Stimulated activated naive B cell treated with anti-CD40 and anti-IgM and Interleukin-4, amounts not matched to agents 10 μg/mL and 1 μg/mL and 100 μg/mL, for 72 hours (primary cell): ENCODE measurements at regions not wholly inside any gene's neighbourhood (a gene's known extent, or its start where the extent isn't known, plus 50 kb on each side); places are given as distances from the start of the nearest gene placed in this dataset.

Source experiments
- ATAC-seq, 2 donors: fragments of 150-1000 bp; cut with Tn5 transposase; replicated peaks; 2 replicates each; pipeline ENCODE4 v1.10.0; 2021; ENCODE audit warnings: moderate library complexity in 1 of 2
- DNase-seq: peaks from one replicate; pipeline ENCODE4 v3.0.0; 2021
- H3K27ac Mint-ChIP-seq: one replicate; pipeline ENCODE4 v1.8.0; 2022; ENCODE audit warnings: mild to moderate bottlenecking, mixed read lengths
- H3K27me3 Mint-ChIP-seq, 2 donors: one replicate each; pipeline ENCODE4 v1.8.0; 2022; ENCODE audit warnings: mixed read lengths in 2 of 2
- H3K36me3 Mint-ChIP-seq, 2 donors: one replicate each; pipeline ENCODE4 v1.8.0; 2022; ENCODE audit warnings: mixed read lengths in 2 of 2, mild to moderate bottlenecking in 1 of 2
- H3K4me1 Mint-ChIP-seq, 2 donors: one replicate each; pipeline ENCODE4 v1.8.0; 2022; ENCODE audit warnings: mixed read lengths in 2 of 2, mild to moderate bottlenecking in 1 of 2
- H3K4me3 Mint-ChIP-seq, 2 donors: one replicate each; pipeline ENCODE4 v1.8.0; 2022; ENCODE audit warnings: mild to moderate bottlenecking in 2 of 2, mixed read lengths in 2 of 2, moderate library complexity in 1 of 2
- H3K9me3 Mint-ChIP-seq, 2 donors: one replicate each; pipeline ENCODE4 v1.8.0; 2022; ENCODE audit warnings: mixed read lengths in 2 of 2, mild to moderate bottlenecking in 1 of 2

- no peak for DNase-seq
- no peak for ATAC-seq
- H3K9me3 Mint-ChIP-seq: peaks cover 0 to 3% of the 10 kb centered on the region in 2 donors
Measured at GRCh38 chr1:70899735-70900134, 147.9 kb downstream of the PTGER3 start.

GRCh38 chr1:70902211-70902610 is 145.4 kb downstream of the PTGER3 start:
- Mint-ChIP-seq H3K27me3 (no peaks in the 10 kb centered on the region), H3K9me3 (peaks cover 0 to 3% of the 10 kb centered on the region in 2 donors), H3K4me1 (no peaks in the 10 kb centered on the region), H3K4me3 (no peak overlapping the region), H3K27ac (no peak overlapping the region), H3K36me3 (no peaks in the 10 kb centered on the region)
- ATAC-seq (no peak), DNase-seq (no peak)

More at GRCh38 chr1:70899735-70900134, 147.9 kb downstream of the PTGER3 start:
- H3K36me3 Mint-ChIP-seq: no peaks in the 10 kb centered on the region
- no peaks in the 10 kb centered on the region for H3K27me3 Mint-ChIP-seq
- no peaks in the 10 kb centered on the region for H3K4me1 Mint-ChIP-seq
- H3K27ac Mint-ChIP-seq: no peak overlapping the region
- H3K4me3 Mint-ChIP-seq: no peak overlapping the region

GRCh38 chr1:70906800-70907199 is 140.8 kb downstream of the PTGER3 start:
- Mint-ChIP-seq H3K4me3 (no peak overlapping the region), H3K36me3 (no peaks in the 10 kb centered on the region), H3K27ac (no peak overlapping the region), H3K9me3 (peaks cover 3% of the 10 kb centered on the region in 2 donors), H3K27me3 (no peaks in the 10 kb centered on the region), H3K4me1 (no peaks in the 10 kb centered on the region)
- no peak for DNase-seq
- ATAC-seq: no peak

DNA sequence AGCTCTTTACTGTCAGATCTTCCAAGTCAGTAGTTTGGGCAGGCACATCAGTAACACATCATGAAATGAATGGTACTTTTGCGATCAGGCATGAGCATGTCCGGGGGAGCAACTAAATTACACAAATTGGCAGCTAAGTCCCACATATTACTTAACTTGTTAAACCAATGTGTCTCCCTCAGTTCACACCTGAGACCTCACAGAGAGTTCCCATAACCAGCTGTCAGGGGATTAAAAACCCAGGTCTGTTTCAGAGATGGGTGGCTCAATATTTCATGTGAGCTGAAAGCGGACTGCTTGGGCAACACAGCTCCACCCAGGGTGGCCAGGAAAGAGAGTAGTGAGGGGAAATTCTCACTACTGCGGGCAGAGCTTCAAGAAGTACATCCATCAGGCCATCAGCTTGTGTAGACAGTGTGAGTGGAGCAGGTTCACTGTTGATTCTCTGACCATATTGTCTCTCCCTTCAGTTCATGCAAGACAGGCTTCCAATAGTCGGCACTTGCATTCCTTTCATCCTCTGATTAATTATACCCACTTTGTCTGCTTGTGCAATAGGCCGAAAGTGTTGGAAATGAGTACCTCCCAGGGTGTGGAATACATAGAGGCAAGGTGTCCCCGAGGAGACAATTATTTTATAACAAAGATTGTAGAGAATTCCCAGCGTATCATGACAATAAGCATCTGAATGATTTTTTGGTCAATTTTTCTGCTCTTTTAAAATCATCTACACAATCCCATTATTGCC is 139.9 kb downstream of the PTGER3 start:
- H3K4me3 Mint-ChIP-seq: no peak overlapping the region
- no peak for ATAC-seq

GRCh38 chr1:70909262-70909822 is 138.3 kb downstream of the PTGER3 start:
- H3K27me3 Mint-ChIP-seq: no peaks in the 10 kb centered on the region
- H3K27ac Mint-ChIP-seq: no peak overlapping the region
- no peak for DNase-seq
- no peak for ATAC-seq
- peaks cover 0 to 3% of the 10 kb centered on the region in 2 donors for H3K9me3 Mint-ChIP-seq
- no peaks in the 10 kb centered on the region for H3K4me1 Mint-ChIP-seq
- no peak overlapping the region for H3K4me3 Mint-ChIP-seq
- H3K36me3 Mint-ChIP-seq: no peaks in the 10 kb centered on the region

More for the DNA sequence above, 139.9 kb downstream of the PTGER3 start:
- no peaks in the 10 kb centered on the region for H3K27me3 Mint-ChIP-seq
- DNase-seq: no peak
- H3K4me1 Mint-ChIP-seq: no peaks in the 10 kb centered on the region
- no peak overlapping the region for H3K27ac Mint-ChIP-seq
- no peaks in the 10 kb centered on the region for H3K36me3 Mint-ChIP-seq
- peaks cover 0 to 3% of the 10 kb centered on the region in 2 donors for H3K9me3 Mint-ChIP-seq

DNA sequence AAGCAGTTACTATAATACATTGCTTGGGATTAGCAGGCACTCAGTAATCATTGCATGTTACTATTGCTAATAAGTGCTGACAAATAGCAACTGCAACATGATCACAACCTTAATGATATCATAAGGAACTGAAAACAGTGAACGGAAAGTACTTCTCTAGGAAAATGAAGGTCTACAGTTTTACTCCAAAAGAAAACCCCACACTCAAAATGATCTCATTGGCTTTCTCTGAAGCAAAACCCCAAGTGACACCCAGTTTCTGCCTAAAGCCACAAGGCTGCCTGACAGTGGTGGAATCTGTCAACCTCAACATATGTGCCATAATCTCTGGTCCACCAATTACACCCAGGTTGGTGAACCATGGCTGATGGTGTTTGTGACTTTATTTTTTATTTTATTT is 137.6 kb downstream of the PTGER3 start:
- no peak overlapping the region for H3K4me3 Mint-ChIP-seq
- no peak for DNase-seq
- H3K27me3 Mint-ChIP-seq: no peaks in the 10 kb centered on the region
- H3K36me3 Mint-ChIP-seq: no peaks in the 10 kb centered on the region
- peak; percentile 53 to 68 for ATAC-seq
- H3K27ac Mint-ChIP-seq: no peak overlapping the region
- no peaks in the 10 kb centered on the region for H3K4me1 Mint-ChIP-seq
- H3K9me3 Mint-ChIP-seq: peaks cover 0 to 3% of the 10 kb centered on the region in 2 donors

DNA sequence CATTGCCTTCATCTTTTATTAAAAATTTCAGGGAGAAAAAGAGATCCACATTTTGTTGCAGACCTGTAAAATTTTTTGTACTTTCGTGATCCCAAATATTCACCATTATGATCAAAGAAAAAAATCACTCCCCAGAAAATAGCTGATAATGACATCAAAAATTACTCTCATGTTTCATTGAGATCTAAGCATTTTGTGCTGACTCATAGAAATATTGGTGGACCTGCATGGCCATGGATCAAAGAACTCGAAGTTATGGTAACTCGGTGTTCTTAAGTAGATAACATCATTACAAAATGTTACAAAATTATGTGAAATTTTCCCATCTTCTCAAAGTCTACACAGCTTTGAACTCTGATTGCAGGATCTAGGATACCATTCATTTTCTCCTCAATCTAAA is 135.8 kb downstream of the PTGER3 start:
- Mint-ChIP-seq H3K27me3 (no peaks in the 10 kb centered on the region), H3K27ac (no peak overlapping the region), H3K36me3 (no peaks in the 10 kb centered on the region), H3K9me3 (peaks cover 0 to 3% of the 10 kb centered on the region in 2 donors), H3K4me3 (no peak overlapping the region), H3K4me1 (no peaks in the 10 kb centered on the region)
- no peak for ATAC-seq
- no peak for DNase-seq

DNA sequence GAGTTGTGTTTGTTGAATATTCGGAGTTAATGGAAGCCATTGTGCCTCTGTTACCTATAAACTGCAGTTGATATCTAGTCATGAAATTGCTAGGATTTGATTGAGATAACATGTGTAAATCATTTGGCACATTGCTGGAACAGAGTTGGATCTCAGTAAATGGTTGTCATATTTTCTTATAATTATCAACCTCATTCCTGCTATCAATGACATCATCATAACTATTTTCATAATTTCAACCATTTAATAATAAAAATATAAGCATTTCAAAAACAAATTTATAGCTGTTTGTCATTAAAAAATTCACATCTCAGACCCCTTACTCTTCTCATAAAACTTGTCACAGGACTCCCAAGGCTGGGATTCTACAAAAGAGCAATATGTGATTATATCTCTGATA is 133.4 kb downstream of the PTGER3 start:
- DNase-seq: no peak
- peaks cover 0 to 3% of the 10 kb centered on the region in 2 donors for H3K9me3 Mint-ChIP-seq
- H3K27me3 Mint-ChIP-seq: no peaks in the 10 kb centered on the region
- no peaks in the 10 kb centered on the region for H3K4me1 Mint-ChIP-seq
- H3K4me3 Mint-ChIP-seq: no peak overlapping the region
- no peak overlapping the region for H3K27ac Mint-ChIP-seq
- H3K36me3 Mint-ChIP-seq: no peaks in the 10 kb centered on the region
- ATAC-seq: no peak

GRCh38 chr1:70915258-70916033 is 132.2 kb downstream of the PTGER3 start:
- no peaks in the 10 kb centered on the region for H3K27me3 Mint-ChIP-seq
- DNase-seq: no peak
- H3K27ac Mint-ChIP-seq: no peak overlapping the region
- ATAC-seq: no peak
- H3K4me1 Mint-ChIP-seq: no peaks in the 10 kb centered on the region
- H3K4me3 Mint-ChIP-seq: no peak overlapping the region
- H3K36me3 Mint-ChIP-seq: no peaks in the 10 kb centered on the region
- H3K9me3 Mint-ChIP-seq: peaks cover 0 to 3% of the 10 kb centered on the region in 2 donors

DNA sequence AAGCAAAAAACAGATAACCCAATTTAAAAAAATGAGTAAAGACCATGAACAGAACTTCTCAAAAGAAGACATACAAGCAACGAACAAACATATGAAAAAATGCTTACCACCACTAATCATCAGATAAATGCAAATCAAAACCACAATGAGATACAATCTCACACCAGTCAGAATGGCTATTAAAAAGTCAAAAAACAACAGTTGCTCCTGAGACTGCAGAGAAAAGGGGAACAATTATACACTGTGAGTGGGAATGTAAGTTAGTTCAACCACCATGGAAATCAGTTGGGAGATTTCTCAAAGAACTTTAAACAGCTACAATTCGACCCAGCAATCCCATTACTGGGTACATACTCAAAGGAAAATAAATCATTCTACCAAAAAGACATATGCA is 131.6 kb downstream of the PTGER3 start:
- no peaks in the 10 kb centered on the region for H3K4me1 Mint-ChIP-seq
- H3K27ac Mint-ChIP-seq: no peak overlapping the region
- ATAC-seq (no peak), DNase-seq (no peak)
- no peaks in the 10 kb centered on the region for H3K27me3 Mint-ChIP-seq
- no peak overlapping the region for H3K4me3 Mint-ChIP-seq
- H3K36me3 Mint-ChIP-seq: no peaks in the 10 kb centered on the region
- H3K9me3 Mint-ChIP-seq: peaks cover 0 to 3% of the 10 kb centered on the region in 2 donors

- H3K27me3 Mint-ChIP-seq: no peaks in the 10 kb centered on the region
- ATAC-seq (no peak), DNase-seq (no peak)
- H3K4me1 Mint-ChIP-seq: no peaks in the 10 kb centered on the region
- no peak overlapping the region for H3K27ac Mint-ChIP-seq
- peaks cover 0 to 5% of the 10 kb centered on the region in 2 donors for H3K9me3 Mint-ChIP-seq
- H3K4me3 Mint-ChIP-seq: no peak overlapping the region
- no peaks in the 10 kb centered on the region for H3K36me3 Mint-ChIP-seq
Measured at GRCh38 chr1:70919706-70920323, 127.8 kb downstream of the PTGER3 start.
